Pancreas (tissue), 10 donors: ENCODE measurements at regions not wholly inside any gene's neighbourhood (a gene's known extent, or its start where the extent isn't known, plus 50 kb on each side); places are given as distances from the start of the nearest gene placed in this dataset.

Experiments
- ATAC-seq, 4 donors: fragments of 200-7000 bp; cut with Tn5 transposase; one replicate each; pipeline versions ENCODE4 v1.8.0 to v1.9.1; 2020; ENCODE audit warnings: mild to moderate bottlenecking in 4 of 4, moderate library complexity in 4 of 4
- DNase-seq, 6 donors: peaks; one replicate each; pipeline ENCODE4 v3.0.0-alpha.2; 2020
- FAIRE-seq: peaks from 2 replicates; lab custom pipeline; 2012; peaks lifted over from hg19 to GRCh38; lab: Jason Lieb, UNC
- H3K27ac ChIP-seq, 4 donors: fragments of 200-600 bp; sonication (generic); 1 replicate in 3 of 4; 2 replicates in 1 of 4; pipeline versions ENCODE4 v1.5.0 to v1.8.0; 2020
- H3K27me3 ChIP-seq, 4 donors: fragments of 200-600 bp; one replicate each; pipeline ENCODE4 v1.8.0; 2021
- H3K36me3 ChIP-seq, 3 donors: fragments of 200-600 bp; sonication (generic) in 1 of 3; one replicate each; pipeline versions ENCODE4 v1.5.0 to v1.8.0; 2020 to 2021
- H3K4me1 ChIP-seq, 3 donors: fragments of 200-600 bp; one replicate each; pipeline ENCODE4 v1.8.0; 2021
- H3K4me3 ChIP-seq, 4 donors: fragments of 200-600 bp; sonication (generic) in 2 of 4; one replicate each; pipeline versions ENCODE4 v1.5.0 to v1.8.0; 2020 to 2021
- H3K9me3 ChIP-seq, 4 donors: fragments of 200-600 bp; one replicate each; pipeline ENCODE4 v1.8.0; 2021
- CTCF ChIP-seq, 4 donors: fragments of 200-600 bp; sonication (generic) in 3 of 4; IDR thresholded peaks; one replicate each; pipeline versions ENCODE4 v1.5.0 to v1.8.0; 2021; ENCODE audit warnings: antibody characterized with exemption in 4 of 4
- WGBS, 2 donors: extraction: QIAGEN DNeasy Blood & Tissue Kit; methylation state at CpG; one replicate each; pipeline ENCODE4 v1.1.7; 2013; 5-methylcytosine and 5-hydroxymethylcytosine counted together
- intact Hi-C, 3 donors: fragments of 100-400 bp; cut with DNase I; formaldehyde crosslinking; loops; one replicate each; pipeline versions ENCODE4 v1.11.1 to v1.14.2; 2022
- donor health status: healthy with polysubstance abuse.
- donor health status: DM: no; HTN: no; CAD: no; lungs with moderate emphysema.
- donor health status: DM: no; HTN: no; CAD: no.
- donor health status: control.
- donor health status: control.
- donor health status: Bipolar disorder and iron deficiency.
- donor health status: DM: yes; HTN: yes; CAD: no.
- donor health status: DM: no; HTN: no; CAD: no.
- donor health status: DM: no; HTN: no; CAD: no.
- donor health status: DM: yes; HTN: yes; CAD: no.

GRCh38 chr1:173403996-173404395 is 73.1 kb upstream of the PRDX6 start:
- H3K4me1 ChIP-seq: no peaks in the 10 kb centered on the region
- FAIRE-seq: no peak
- ATAC-seq: no peak
- intact Hi-C loops: no loop called here
- no peak overlapping the region for H3K4me3 ChIP-seq
- DNase-seq: no peak
- 98 to 100% methylated on average over 3 of the region's 3 CpGs for WGBS, 2 donors
- H3K27me3 ChIP-seq: no peaks in the 10 kb centered on the region
- H3K27ac ChIP-seq: no peak overlapping the region
- H3K36me3 ChIP-seq: no peaks in the 10 kb centered on the region
- TF ChIP-seq CTCF (IDR thresholded peaks at IDR 0.05): no peak
- no peaks in the 10 kb centered on the region for H3K9me3 ChIP-seq

- Histone ChIP-seq H3K36me3 (no peaks in the 10 kb centered on the region), H3K4me1 (no peaks in the 10 kb centered on the region), H3K27me3 (no peaks in the 10 kb centered on the region), H3K4me3 (no peak overlapping the region), H3K27ac (no peak overlapping the region), H3K9me3 (no peaks in the 10 kb centered on the region)
- intact Hi-C loops: no loop called here
- FAIRE-seq: no peak
- ATAC-seq: no peak
- DNase-seq: no peak
- TF ChIP-seq CTCF (IDR thresholded peaks at IDR 0.05): no peak
These were observed 71.9 kb upstream of the PRDX6 start for GRCh38 chr1:173405281-173405680.

- H3K4me3 ChIP-seq: no peak overlapping the region
- intact Hi-C loops: no loop called here
- H3K9me3 ChIP-seq: no peaks in the 10 kb centered on the region
- WGBS, 2 donors: 87 to 97% methylated on average over 3 of the region's 3 CpGs
- no peaks in the 10 kb centered on the region for H3K4me1 ChIP-seq
- H3K36me3 ChIP-seq: no peaks in the 10 kb centered on the region
- no peaks in the 10 kb centered on the region for H3K27me3 ChIP-seq
- ATAC-seq (no peak), FAIRE-seq (no peak), DNase-seq (no peak)
- no peak overlapping the region for H3K27ac ChIP-seq
- TF ChIP-seq CTCF (IDR thresholded peaks at IDR 0.05): no peak
These were observed 71.3 kb upstream of the PRDX6 start for GRCh38 chr1:173405834-173406233.

- intact Hi-C loops: no loop called here
- WGBS, 2 donors: 74 to 86% methylated on average over 8 of the region's 8 CpGs
- ATAC-seq: no peak
- no peaks in the 10 kb centered on the region for H3K4me1 ChIP-seq
- no peak overlapping the region for H3K27ac ChIP-seq
- H3K27me3 ChIP-seq: no peaks in the 10 kb centered on the region
- FAIRE-seq: no peak
- no peaks in the 10 kb centered on the region for H3K36me3 ChIP-seq
- no peak overlapping the region for H3K4me3 ChIP-seq
- no peak for TF ChIP-seq CTCF (IDR thresholded peaks at IDR 0.05)
- no peaks in the 10 kb centered on the region for H3K9me3 ChIP-seq
- no peak for DNase-seq
These were observed 70.3 kb upstream of the PRDX6 start for GRCh38 chr1:173406783-173407230.

GRCh38 chr1:173407846-173408245 is 69.3 kb upstream of the PRDX6 start:
- no peak for TF ChIP-seq CTCF (IDR thresholded peaks at IDR 0.05)
- no peak overlapping the region for H3K4me3 ChIP-seq
- no peaks in the 10 kb centered on the region for H3K27me3 ChIP-seq
- DNase-seq (no peak), ATAC-seq (no peak), FAIRE-seq (no peak)
- H3K9me3 ChIP-seq: no peaks in the 10 kb centered on the region
- no peaks in the 10 kb centered on the region for H3K4me1 ChIP-seq
- intact Hi-C loops: no loop called here
- no peak overlapping the region for H3K27ac ChIP-seq
- no peaks in the 10 kb centered on the region for H3K36me3 ChIP-seq
